ENCODE measurements at regions not wholly inside any gene's neighbourhood (a gene's known extent, or its start where the extent isn't known, plus 50 kb on each side); places are given as distances from the start of the nearest gene placed in this dataset.

DNA sequence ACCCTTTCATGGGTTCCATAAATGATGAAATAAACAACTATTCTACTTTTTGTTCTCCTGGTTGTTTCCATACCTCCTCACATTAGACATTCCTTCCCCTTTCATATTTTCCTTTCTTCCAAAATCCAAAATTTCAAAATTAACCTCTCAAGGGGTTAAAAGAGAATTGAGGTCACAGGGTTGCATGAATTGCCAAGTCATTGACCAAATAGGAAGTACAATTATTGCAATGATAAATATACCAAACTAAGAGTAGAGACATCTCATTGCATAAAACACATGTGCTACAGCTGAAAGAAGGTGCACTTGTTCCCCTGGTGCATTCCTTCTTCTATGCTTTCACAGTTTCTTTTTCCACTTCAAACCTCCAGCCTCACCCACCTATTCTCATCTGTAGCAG is 136.1 kb downstream of the KCTD12 start:
- no peak for DNase-seq

DNA sequence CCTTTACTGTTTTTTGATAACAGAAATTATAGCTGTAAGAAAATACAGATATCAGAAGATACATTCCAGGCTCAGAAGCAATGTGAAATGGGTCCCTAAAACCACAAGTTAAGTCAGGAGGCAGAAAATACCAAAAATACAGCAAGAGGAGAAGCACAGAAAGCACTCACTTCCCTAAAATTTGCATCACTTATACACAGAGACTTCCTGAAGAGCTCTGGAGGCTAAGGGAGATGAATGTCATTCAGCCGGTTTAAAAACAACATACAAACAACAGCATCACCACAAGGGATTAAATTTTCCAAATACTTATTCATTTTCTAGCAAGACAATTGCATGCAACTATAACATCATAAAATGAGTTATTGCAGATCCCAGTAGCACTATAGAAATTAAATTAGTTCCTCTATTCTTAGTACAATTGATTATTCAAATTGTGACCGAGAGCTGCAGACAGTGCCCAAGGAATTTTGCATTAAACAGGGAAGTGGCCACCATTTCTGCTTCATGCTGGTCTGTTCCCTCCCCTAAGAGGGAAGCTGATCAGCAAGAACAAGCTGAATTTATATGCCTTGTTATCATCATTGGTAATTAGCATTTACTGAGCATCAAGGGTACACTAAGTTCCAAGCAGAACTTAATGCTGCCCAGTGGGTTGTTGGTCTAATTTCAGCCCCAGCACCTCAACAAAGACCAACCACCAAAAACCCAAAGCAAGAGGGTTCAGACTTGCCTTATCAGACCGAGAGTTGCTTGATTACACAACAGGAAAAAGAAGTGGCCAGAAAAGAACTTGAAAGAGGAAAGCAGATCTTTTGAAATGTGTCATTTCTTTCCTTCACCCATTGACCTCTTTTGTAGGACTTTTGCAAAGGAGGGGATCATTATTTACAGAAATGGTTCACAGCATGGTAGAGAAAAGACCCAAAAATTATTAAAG is 140.7 kb downstream of the KCTD12 start:
- peak in 1 of 56 donors; percentile 5 for DNase-seq

DNA sequence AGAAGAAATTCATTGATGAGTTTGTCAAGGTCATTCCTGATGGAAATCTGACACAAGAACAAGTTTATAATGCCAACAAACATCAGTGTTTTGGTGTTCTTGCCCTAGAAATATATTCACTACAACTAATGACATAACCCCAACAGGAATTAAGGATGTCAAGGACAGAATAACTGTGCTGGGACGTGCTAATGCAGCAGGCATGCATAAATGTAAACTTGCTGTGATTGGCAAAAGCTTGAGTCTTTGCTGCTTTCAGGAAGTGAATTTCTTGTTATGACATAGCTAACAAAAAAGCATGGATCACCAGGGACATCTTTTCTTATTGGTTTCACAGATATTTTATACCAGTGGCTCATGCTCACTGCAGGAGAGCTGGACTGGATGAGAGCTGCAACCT is 144.6 kb downstream of the KCTD12 start:
- no peak for DNase-seq

DNA sequence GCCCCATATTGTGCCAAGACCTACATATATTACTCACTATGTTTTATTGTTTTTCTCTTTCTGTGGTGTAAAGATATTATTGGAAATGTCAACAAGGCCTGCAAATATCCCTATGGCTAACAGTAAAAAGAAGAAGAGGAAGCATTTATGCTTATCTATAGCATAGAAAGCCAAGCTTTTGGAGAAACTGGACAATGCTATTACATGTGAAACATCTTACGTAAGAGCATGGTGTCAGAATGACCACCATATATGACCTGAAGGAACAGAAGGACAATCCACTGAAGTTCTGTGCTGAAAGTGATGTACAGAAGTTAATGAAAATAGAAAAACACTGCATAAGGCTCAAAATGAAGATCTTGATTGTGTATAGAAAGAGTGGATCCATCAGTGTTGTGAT is 145.2 kb downstream of the KCTD12 start:
- no peak for DNase-seq

DNA sequence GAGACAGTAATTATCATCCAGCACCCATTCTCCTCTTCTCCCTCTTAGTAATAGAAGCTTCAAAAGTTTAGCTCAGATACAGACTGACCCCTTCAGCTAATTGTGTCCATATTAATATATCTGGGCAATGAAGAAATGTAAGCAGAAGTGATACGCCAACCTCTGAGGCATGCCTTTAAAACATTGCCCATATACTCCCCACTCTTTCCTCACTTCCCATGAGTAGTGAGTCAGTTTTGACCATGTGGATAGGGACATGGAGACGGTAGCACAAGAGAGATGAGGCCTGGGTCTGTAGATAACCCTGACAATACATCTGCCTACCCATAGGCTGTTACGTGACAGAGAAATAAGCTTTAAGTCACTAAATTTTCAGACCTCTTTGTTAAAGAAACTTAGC is 147.6 kb downstream of the KCTD12 start:
- DNase-seq, result no peak

DNA sequence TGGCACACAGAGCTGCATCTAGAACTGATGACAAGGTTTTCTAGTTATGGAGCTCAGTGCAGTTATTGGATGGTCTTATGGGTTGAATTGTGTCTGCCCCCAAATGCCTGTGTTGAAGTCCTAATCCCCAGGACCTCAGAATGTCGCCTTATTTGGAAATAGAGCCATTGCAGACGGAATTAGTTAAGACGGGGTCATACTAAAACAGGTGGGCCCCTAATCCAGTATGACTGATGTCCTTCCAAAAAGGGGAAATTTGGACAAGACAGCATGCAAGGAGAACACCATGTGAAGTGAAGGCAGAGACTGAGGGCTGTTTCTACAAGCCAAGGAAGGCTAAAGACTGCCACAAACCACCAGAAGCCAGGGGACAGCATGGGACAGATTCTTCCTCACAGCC is 148.7 kb downstream of the KCTD12 start:
- DNase-seq, result no peak

DNA sequence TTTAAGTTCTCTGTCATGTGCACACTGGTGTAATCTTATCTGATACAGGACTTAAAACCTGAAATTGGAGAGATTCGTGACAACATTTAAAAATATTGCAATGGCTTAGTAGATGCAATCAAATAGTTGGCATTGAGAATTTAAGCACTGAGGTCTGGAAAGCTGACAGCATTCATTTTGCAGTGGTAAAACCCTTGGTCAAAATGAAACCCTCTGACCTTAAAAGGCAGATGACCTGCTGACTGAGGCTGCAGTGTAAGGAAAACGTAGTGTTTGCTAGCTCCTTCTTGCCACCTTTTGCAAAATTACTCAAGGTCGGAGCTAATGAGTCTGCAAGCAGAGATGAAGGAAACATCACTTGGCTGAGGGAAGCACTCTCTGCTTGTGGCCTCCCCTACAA is 150.6 kb downstream of the KCTD12 start:
- DNase-seq, result no peak

DNA sequence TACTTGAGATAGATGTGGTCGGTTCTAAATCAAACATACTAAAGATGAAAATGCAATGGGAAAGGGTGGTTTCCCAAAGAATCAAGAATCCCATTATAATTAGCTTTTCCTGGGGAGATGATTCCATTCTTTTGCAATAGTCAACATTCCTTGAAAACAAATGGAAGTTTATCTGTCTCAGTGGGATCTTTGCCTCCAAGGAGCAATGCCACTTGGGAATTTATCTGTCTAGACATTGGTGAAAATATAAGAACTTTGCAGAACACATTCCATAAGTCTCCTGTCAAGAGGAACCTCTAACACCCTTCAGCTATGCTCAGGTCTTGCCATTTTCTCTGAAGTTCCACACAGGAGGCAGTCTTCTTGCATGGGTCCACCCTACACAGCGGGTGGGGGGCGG is 152.5 kb downstream of the KCTD12 start:
- DNase-seq, result no peak

DNA sequence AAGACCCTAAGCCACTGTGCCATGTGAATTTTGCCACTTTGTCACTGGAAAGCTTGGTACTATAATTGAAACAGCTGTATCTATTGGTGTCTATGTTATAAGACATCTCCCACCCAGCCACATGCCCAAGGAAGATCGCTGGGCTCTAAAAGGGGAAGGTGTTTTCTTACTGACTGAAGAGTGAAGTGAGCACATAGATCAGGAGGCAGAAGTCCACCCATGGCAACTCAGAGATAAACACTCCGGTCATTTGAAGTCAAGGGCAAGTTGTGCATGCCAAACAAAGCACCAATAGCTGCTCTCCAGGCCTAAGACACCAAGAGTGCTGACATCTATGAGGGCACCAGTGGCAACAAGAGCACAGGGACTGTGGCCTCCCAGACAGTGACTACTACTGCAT is 153.8 kb downstream of the KCTD12 start:
- no peak for DNase-seq

DNA sequence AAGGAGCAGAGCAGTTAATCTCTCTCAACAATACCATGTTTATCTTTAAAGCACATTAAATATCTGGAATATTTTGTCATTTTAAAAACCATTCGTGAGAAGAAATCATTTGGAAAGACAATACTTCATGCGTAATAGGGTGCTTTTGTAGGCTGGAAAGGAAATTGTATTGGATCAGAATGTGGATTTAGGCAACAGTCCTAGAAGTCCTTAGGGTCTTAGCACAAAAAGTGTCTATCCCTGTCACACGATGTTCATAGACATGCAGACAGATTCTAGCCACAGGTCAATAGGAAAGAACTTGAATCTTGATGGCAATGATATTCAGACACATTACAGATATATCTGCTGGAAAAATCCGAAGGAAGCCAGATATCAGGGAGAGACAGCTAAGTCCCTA is 156.0 kb downstream of the KCTD12 start:
- no peak for DNase-seq

DNA sequence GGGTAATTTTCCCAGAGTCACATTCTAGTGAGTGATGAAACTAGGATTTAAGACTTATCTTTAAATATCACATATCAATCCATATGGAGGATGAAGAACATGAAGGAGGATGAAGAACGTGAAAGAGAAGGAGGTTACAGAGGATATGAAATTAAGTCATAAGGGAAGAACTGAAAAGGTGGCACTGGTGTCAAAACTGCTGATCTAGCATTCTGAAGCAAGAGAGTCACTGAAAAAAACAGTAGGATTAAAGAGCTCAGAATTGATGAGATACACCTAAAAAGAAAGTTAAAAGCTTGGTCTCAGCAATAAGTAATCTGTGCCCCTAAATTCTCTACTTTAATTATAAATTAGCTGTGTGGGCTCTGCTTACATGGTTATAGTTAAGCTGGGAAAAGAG is 156.5 kb downstream of the KCTD12 start:
- no peak for DNase-seq

DNA sequence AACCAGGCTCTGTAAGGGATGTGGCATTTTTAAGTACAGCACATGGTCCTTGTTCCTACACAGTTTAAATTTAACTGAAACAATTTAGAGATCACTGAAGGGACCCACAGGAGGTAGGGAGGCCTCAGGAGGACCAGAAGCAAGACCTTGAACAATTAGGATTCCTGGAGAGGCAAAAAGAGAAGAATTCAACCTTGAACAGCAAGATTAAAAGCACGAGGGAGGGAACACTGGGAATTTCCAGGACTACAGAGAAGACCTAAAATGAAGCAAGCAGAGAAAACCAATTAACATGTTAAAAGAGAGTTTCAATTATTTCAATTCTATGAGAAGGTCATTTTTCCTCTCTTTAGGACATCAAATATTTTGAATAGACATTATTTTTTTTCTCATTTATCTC is 160.3 kb downstream of the KCTD12 start:
- no peak for DNase-seq

DNA sequence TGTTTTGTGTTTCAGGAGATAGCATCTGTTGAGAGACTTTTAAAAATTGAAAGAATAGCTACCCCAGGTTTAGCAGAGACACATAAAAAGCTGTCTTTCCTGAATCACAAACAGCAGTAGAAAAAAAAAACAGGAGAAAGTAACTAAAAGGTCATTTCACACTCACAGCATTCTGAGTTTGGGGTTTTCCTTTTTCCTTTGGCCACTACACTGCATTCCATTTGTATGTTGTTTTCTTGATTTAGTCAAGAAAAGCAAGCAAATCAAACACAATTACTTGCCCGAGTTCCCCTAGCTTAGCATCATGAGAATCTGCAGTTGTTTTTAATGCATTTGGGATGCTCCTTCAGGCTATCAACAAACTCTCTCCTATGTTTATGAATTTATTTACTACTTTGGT is 161.0 kb downstream of the KCTD12 start:
- no peak for DNase-seq

DNA sequence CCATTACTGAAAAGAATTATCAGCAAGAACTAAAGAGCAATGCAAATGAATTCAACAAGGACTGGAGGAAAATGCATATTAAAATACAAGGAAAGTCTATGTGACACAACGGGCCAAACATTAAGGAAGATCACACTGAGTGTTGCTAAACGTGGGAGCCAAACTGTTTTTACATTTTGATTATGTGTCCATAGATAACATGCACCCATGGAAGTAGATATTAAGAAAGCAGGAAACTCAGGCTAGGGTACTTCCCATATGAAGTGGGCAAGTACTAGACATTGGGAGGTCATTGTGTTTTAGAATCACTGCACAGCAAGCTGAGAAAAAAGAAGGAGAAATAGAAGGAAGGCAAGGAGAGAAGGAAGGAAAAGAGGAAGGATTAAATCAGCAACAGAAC is 161.8 kb downstream of the KCTD12 start:
- DNase-seq, result no peak

DNA sequence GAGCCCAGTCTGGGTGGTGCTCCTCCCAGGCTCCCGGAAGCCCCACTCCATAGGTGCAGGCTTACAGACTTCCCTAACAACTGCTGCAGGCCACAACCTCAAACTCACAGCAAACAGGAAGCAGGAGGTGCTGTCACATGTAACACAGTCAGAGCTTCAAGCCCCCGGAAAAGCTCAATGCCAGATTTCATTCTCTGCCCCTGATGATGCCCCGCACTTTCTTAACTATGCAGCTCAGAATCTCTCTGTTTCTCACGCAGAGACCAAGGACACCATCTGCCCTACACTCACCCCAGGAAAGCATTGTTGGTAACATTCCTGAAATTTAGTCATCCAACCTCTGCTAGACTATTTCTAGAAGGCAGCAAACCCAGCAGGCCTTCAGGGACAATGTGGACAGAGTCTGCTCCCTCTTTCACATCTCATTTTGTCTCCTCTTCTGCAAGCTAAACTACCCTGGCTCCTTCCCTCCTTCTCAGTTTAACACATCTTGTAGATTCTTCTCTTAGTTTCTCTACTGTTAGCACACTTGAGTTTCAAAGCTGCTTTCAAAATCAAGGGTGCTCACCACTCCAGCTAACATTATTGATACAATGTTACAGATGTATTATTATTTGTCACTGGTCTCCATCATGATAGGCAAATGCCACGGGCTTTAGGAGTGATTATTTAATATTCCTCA is 162.5 kb downstream of the KCTD12 start:
- peak in 10 of 56 donors; percentile 1 to 25 (median 8) for DNase-seq

DNA sequence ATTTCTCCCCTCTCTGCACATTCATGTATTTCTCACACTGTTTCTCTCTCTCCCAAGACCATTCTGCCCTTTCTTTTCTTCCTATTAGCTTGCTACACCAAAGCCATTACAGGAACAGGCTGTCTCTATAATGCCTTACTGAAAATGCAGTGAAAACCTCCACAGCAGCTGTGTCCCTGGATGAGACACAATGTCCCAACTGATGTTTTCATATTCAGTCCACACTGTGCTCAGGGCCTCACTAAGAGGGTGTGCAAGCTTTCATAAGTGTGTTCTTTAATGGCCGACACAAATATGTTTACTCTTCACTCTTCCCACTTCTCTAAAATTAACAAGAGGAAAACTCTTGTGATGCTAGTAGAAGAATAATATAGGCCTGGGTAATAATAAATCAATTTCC is 163.4 kb downstream of the KCTD12 start:
- no peak for DNase-seq

DNA sequence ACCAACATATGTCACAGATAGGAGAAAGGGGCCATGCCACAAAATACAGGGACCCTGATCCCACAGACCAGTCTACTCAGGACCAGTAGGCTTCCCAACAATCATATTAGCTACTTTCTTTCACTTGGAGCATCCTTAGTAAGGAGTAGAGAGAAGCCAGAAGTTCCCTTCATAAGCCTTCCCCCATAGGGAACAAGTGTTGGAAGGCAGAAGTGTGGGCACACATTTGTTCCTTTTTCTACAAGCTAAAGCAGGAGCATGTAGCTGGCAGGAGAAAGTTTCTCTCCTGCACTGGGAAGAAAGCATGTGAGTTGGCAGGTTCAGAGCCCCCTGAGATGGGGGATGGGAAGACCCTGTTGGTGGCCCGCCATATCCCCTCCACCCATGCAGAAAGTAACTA is 165.4 kb downstream of the KCTD12 start:
- DNase-seq, result no peak

DNA sequence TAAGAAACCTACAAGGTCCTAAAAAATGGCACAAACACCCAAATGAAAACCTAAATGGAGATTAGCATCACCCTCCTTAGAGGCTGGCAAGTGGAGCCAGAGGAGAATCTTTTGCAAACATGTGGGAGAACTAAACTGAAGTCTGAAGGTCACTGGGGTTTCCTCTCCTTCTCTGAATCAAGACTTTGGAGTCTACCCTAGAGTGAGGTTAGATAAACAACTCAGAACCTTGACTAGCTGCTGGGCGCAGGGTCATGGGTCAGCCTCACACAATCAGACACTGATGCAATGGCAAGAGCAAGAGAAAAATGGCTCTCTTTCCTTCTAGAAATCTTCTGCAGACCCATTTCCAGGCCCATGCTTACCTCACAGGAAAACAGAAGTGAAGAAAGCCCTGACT is 165.8 kb downstream of the KCTD12 start:
- no peak for DNase-seq

DNA sequence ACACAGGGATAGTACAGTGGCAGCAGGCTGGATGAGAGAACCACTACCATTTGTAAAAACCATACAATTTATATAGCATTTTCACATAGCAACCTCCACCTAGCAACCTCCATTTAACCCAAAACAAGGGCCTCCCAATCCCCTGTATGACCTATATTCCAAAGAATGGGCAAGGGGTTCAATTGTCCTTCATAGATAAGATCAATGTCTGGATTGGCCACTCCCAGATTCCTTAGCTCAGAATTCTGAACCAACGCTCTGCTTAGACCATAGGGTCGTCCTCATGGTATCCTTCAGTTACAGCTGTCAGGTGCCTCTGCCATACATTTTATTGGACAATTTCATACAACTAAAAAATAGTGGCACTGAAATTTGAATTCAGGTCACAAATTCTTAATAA is 166.2 kb downstream of the KCTD12 start:
- no peak for DNase-seq

DNA sequence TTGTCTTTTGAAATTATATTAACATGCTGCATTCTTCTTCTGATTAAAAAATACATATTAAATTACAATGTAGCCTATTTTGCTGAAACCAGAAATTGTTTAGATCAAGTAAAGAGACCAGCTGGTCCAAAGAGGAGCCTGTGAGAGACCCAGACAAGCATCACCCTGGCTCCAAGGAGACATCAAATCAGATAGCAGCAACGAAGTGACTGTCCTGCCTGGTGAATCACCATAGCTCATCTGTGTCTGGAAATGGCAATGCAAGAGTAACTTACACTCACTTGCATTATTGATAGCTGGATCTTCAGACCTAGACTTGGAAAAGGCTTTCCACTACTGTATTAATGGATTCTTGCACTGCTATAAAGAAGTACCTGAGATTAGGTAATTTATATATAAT is 169.1 kb downstream of the KCTD12 start:
- DNase-seq, result no peak

DNA sequence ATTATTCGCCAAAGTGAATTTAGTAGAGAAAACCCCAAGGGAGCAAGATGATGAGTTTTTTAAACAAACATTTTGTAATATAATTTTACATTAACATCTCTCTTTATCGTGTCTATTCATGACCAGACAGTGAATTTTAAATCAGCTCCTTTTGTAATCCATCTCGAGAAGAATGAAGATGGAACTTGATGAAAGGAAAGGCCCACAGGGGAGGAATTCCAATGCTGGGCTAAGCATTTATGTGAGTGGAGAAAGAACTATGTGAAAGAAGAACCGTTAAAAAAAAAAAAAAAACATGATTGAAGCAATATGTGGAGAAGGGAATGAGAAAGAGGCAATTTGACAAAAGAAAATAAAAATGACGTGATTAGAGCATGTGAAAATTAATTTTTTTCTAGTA is 170.6 kb downstream of the KCTD12 start:
- no peak for DNase-seq

DNA sequence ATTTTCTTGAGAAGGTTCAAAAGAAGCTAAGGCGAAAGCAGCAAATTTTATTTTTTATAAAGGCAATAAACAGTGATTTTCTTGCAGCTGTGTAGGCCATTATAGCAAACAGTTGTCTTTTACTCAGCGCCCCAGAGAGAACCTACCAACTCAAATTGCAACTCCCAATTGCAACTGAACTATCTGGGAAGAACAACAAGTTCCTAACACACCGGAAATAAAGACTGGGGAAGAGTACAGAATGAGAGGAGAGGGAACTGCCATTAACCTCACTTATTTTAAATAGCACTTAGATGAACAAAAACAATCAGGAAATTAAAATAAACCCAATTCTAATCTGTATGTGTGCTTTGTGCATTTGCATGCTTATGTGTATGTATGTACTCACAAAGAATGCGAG is 171.1 kb downstream of the KCTD12 start:
- no peak for DNase-seq

DNA sequence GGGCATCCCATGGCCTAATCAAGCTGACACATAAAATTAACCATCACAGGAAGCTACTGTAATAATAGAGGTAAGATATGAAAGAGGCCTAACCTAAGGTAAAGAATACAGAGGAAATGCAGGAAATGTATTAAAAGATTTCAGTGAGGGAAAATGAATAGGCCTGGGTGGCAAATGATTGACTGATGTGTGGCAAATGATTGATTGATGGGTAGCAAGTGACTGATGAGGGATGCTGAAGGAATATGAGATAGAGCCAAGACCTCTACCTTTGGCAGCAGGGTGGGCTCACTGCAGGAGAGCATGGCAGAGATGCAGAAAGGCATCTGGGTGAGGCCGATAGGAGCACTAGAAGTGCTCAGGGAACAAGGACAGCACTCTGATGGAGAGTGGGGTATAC is 172.9 kb downstream of the KCTD12 start:
- no peak for DNase-seq
